ENCODE measurements at regions not wholly inside any gene's neighbourhood (a gene's known extent, or its start where the extent isn't known, plus 50 kb on each side); places are given as distances from the start of the nearest gene placed in this dataset.

DNA sequence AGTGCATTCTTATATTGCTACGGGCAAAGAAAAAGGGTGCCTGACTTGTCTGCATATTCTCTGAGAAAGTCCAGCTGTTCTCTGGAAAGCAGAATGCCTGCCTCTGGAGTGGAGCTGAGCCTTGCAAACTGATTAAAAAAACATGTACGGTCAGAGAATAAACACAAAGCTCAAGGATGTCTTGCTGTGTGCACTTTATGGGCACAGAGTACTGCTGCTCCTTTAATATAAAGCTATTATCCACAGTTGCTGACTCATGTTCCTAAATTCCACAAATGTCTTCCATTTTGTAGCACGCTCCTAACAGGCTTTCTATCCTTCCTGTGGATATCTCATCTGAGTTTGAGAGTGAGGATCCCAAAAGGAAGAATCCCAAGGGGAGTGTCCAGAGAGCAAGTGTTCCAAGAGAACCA, 229.0 kb downstream of the MREG start:
- TF ChIP-seq, protein P1, sequence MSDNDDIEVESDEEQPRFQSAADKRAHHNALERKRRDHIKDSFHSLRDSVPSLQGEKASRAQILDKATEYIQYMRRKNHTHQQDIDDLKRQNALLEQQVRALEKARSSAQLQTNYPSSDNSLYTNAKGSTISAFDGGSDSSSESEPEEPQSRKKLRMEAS (IDR thresholded peaks at IDR 0.05) = no peak
- TF ChIP-seq JUND (IDR thresholded peaks at IDR 0.05) (no peak), RAD21 (IDR thresholded peaks at IDR 0.05) (no peak), YY1 (IDR thresholded peaks at IDR 0.05) (no peak), FOXA1 (IDR thresholded peaks at IDR 0.05) (no peak)
- TF ChIP-seq, protein P2, sequence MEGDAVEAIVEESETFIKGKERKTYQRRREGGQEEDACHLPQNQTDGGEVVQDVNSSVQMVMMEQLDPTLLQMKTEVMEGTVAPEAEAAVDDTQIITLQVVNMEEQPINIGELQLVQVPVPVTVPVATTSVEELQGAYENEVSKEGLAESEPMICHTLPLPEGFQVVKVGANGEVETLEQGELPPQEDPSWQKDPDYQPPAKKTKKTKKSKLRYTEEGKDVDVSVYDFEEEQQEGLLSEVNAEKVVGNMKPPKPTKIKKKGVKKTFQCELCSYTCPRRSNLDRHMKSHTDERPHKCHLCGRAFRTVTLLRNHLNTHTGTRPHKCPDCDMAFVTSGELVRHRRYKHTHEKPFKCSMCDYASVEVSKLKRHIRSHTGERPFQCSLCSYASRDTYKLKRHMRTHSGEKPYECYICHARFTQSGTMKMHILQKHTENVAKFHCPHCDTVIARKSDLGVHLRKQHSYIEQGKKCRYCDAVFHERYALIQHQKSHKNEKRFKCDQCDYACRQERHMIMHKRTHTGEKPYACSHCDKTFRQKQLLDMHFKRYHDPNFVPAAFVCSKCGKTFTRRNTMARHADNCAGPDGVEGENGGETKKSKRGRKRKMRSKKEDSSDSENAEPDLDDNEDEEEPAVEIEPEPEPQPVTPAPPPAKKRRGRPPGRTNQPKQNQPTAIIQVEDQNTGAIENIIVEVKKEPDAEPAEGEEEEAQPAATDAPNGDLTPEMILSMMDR (IDR thresholded peaks at IDR 0.05; ENCODE audit: low read depth, low read length, missing input control) = no peak

Measured in liver (tissue), 3 donors.